ENCODE measurements at regions not wholly inside any gene's neighbourhood (a gene's known extent, or its start where the extent isn't known, plus 50 kb on each side); places are given as distances from the start of the nearest gene placed in this dataset.

GRCh38 chr4:24251589-24251988, 332.8 kb downstream of the DHX15 start:
- Histone ChIP-seq H3K27me3 (ENCODE audit: insufficient read depth, low read length, poor library complexity, severe bottlenecking) (no peaks in the 10 kb centered on the region), H3K4me1 (ENCODE audit: insufficient read depth, low read length, poor library complexity, severe bottlenecking) (no peaks in the 10 kb centered on the region), H3K36me3 (ENCODE audit: insufficient read depth, low read length) (no peaks in the 10 kb centered on the region), H3K9me3 (ENCODE audit: insufficient read depth, low read depth, low read length) (no peaks in the 10 kb centered on the region), H3K9ac (ENCODE audit: low read depth, low read length, poor library complexity, severe bottlenecking) (no peak overlapping the region), H3K9me2 (replicated peaks; ENCODE audit: low read depth, low read length) (no peaks in the 10 kb centered on the region), H2AFZ (ENCODE audit: low read length) (no peak overlapping the region), H4K20me1 (ENCODE audit: insufficient read depth, low read length, poor library complexity, severe bottlenecking) (no peaks in the 10 kb centered on the region), H3K4me3 (ENCODE audit: low read length, poor library complexity, severe bottlenecking) (no peak overlapping the region), H3K79me2 (ENCODE audit: insufficient read depth, low read length) (no peaks in the 10 kb centered on the region), H3K4me2 (ENCODE audit: low read depth, low read length, poor library complexity, severe bottlenecking) (no peak overlapping the region), H3F3A (ENCODE audit: low read depth) (no peaks in the 10 kb centered on the region)
- TF ChIP-seq EZH2phosphoT487 (IDR thresholded peaks at IDR 0.05; ENCODE audit: borderline replicate concordance): no peak

DNA sequence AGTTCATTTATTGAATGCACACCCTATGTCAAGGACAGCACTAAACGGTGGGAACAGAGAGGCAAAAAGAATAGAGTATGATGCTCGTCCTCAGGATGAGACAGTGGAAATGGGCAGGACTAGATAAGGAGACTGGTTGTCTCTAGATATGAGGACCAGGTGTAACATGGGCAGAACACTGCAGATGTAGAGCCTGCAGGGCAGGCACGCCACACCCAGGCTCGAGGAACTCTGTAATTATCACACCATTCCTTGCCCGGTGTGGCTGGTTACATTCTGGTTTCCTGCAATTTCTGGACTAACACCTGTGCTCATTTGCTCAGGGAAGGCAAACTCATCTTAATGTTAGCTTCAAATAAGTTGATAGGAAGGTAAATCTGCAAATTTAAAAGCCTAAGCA, 334.4 kb downstream of the DHX15 start:
- H3K4me3 ChIP-seq (ENCODE audit: low read length, poor library complexity, severe bottlenecking): no peak overlapping the region
- no peaks in the 10 kb centered on the region for H3K9me3 ChIP-seq (ENCODE audit: insufficient read depth, low read depth, low read length)
- no peaks in the 10 kb centered on the region for H3F3A ChIP-seq (ENCODE audit: low read depth)
- H2AFZ ChIP-seq (ENCODE audit: low read length): no peak overlapping the region
- no peaks in the 10 kb centered on the region for H3K27me3 ChIP-seq (ENCODE audit: insufficient read depth, low read length, poor library complexity, severe bottlenecking)
- no peak overlapping the region for H3K9ac ChIP-seq (ENCODE audit: low read depth, low read length, poor library complexity, severe bottlenecking)
- no peak for TF ChIP-seq CTCF (conservative IDR thresholded peaks at IDR 0.05; ENCODE audit: low read length)
- TF ChIP-seq EZH2phosphoT487 (IDR thresholded peaks at IDR 0.05; ENCODE audit: borderline replicate concordance): no peak
- H3K79me2 ChIP-seq (ENCODE audit: insufficient read depth, low read length): no peaks in the 10 kb centered on the region
- H3K4me1 ChIP-seq (ENCODE audit: insufficient read depth, low read length, poor library complexity, severe bottlenecking): no peaks in the 10 kb centered on the region
- no peaks in the 10 kb centered on the region for H3K36me3 ChIP-seq (ENCODE audit: insufficient read depth, low read length)
- no peaks in the 10 kb centered on the region for H3K9me2 ChIP-seq (replicated peaks; ENCODE audit: low read depth, low read length)
- no peaks in the 10 kb centered on the region for H4K20me1 ChIP-seq (ENCODE audit: insufficient read depth, low read length, poor library complexity, severe bottlenecking)
- no peak overlapping the region for H3K4me2 ChIP-seq (ENCODE audit: low read depth, low read length, poor library complexity, severe bottlenecking)

GRCh38 chr4:24248674-24249630, 335.4 kb downstream of the DHX15 start:
- no peaks in the 10 kb centered on the region for H3K36me3 ChIP-seq (ENCODE audit: insufficient read depth, low read length)
- no peak overlapping the region for H3K4me2 ChIP-seq (ENCODE audit: low read depth, low read length, poor library complexity, severe bottlenecking)
- H3F3A ChIP-seq (ENCODE audit: low read depth): no peaks in the 10 kb centered on the region
- no peaks in the 10 kb centered on the region for H3K9me2 ChIP-seq (replicated peaks; ENCODE audit: low read depth, low read length)
- H3K79me2 ChIP-seq (ENCODE audit: insufficient read depth, low read length): no peaks in the 10 kb centered on the region
- H4K20me1 ChIP-seq (ENCODE audit: insufficient read depth, low read length, poor library complexity, severe bottlenecking): no peaks in the 10 kb centered on the region
- H3K9ac ChIP-seq (ENCODE audit: low read depth, low read length, poor library complexity, severe bottlenecking): no peak overlapping the region
- TF ChIP-seq EZH2phosphoT487 (IDR thresholded peaks at IDR 0.05; ENCODE audit: borderline replicate concordance) (no peak), CTCF (conservative IDR thresholded peaks at IDR 0.05; ENCODE audit: low read length) (no peak)
- H3K27me3 ChIP-seq (ENCODE audit: insufficient read depth, low read length, poor library complexity, severe bottlenecking): no peaks in the 10 kb centered on the region
- no peaks in the 10 kb centered on the region for H3K4me1 ChIP-seq (ENCODE audit: insufficient read depth, low read length, poor library complexity, severe bottlenecking)
- H2AFZ ChIP-seq (ENCODE audit: low read length): no peak overlapping the region
- no peak overlapping the region for H3K4me3 ChIP-seq (ENCODE audit: low read length, poor library complexity, severe bottlenecking)
- H3K9me3 ChIP-seq (ENCODE audit: insufficient read depth, low read depth, low read length): no peaks in the 10 kb centered on the region

DNA sequence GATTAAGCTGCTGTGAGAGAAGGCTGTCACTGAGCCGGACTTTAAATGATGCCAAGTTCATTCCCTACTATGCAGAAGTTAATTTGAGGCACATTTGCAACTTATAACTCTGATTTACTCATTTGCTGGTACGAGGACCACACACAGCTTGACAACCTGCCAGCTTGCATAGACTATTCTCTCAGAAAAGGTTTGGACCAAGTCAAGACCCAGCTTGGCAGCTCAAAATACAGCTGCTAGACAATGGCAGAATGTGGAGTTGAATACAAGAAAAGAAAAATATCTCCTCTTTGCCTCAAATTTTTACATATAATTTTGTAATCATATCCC, 338.9 kb downstream of the DHX15 start:
- no peaks in the 10 kb centered on the region for H3F3A ChIP-seq (ENCODE audit: low read depth)
- H3K4me1 ChIP-seq (ENCODE audit: insufficient read depth, low read length, poor library complexity, severe bottlenecking): no peaks in the 10 kb centered on the region
- no peak overlapping the region for H2AFZ ChIP-seq (ENCODE audit: low read length)
- H3K36me3 ChIP-seq (ENCODE audit: insufficient read depth, low read length): no peaks in the 10 kb centered on the region
- no peaks in the 10 kb centered on the region for H3K9me3 ChIP-seq (ENCODE audit: insufficient read depth, low read depth, low read length)
- H4K20me1 ChIP-seq (ENCODE audit: insufficient read depth, low read length, poor library complexity, severe bottlenecking): no peaks in the 10 kb centered on the region
- TF ChIP-seq EZH2phosphoT487 (IDR thresholded peaks at IDR 0.05; ENCODE audit: borderline replicate concordance) (no peak), CTCF (conservative IDR thresholded peaks at IDR 0.05; ENCODE audit: low read length) (no peak)
- no peak overlapping the region for H3K4me3 ChIP-seq (ENCODE audit: low read length, poor library complexity, severe bottlenecking)
- no peaks in the 10 kb centered on the region for H3K79me2 ChIP-seq (ENCODE audit: insufficient read depth, low read length)
- H3K9ac ChIP-seq (ENCODE audit: low read depth, low read length, poor library complexity, severe bottlenecking): no peak overlapping the region
- H3K27me3 ChIP-seq (ENCODE audit: insufficient read depth, low read length, poor library complexity, severe bottlenecking): no peaks in the 10 kb centered on the region
- no peak overlapping the region for H3K4me2 ChIP-seq (ENCODE audit: low read depth, low read length, poor library complexity, severe bottlenecking)
- no peaks in the 10 kb centered on the region for H3K9me2 ChIP-seq (replicated peaks; ENCODE audit: low read depth, low read length)
